ENCODE measurements at regions not wholly inside any gene's neighbourhood (a gene's known extent, or its start where the extent isn't known, plus 50 kb on each side); places are given as distances from the start of the nearest gene placed in this dataset.

GRCh38 chrX:57752866-57753265 is 72.8 kb upstream of the NLRP2B start:
- Histone ChIP-seq H2BK15ac (ENCODE audit: low read length) (no peak overlapping the region), H3K4me2 (ENCODE audit: insufficient read depth in 1 of 2, low read depth in 2 of 2, low read length in 2 of 2) (no peak overlapping the region), H2BK12ac (ENCODE audit: low read depth, low read length) (no peak overlapping the region), H3K4ac (replicated peaks; ENCODE audit: insufficient read length, low read depth, low read length) (no peak overlapping the region), H2AK5ac (ENCODE audit: low read depth, low read length) (no peak overlapping the region), H2BK20ac (ENCODE audit: low read length) (no peak overlapping the region), H3K23me2 (ENCODE audit: low read depth, low read length) (no peaks in the 10 kb centered on the region), H3K56ac (replicated peaks; ENCODE audit: insufficient read length, low read depth, low read length) (no peak overlapping the region), H3K9ac (replicated peaks in 1 of 4; ENCODE audit: extremely low read depth in 1 of 4, low read depth in 3 of 4, low read length in 3 of 4) (no peak overlapping the region), H3K79me1 (ENCODE audit: low read depth, low read length) (no peaks in the 10 kb centered on the region), H2BK120ac (replicated peaks; ENCODE audit: low read depth, low read length) (no peak overlapping the region), H3K27ac (ENCODE audit: low read depth, low read length) (no peak overlapping the region), H3K4me1 (replicated peaks in 1 of 4; ENCODE audit: control insufficient read depth in 3 of 4, insufficient read depth in 4 of 4, low read length in 3 of 4) (no peaks in the 10 kb centered on the region), H3K27me3 (replicated peaks in 1 of 4; ENCODE audit: control insufficient read depth in 3 of 4, extremely low read depth in 1 of 4, insufficient read depth in 3 of 4, low read length in 3 of 4) (no peaks in the 10 kb centered on the region), H3K23ac (ENCODE audit: insufficient read length) (no peak overlapping the region), H4K91ac (replicated peaks; ENCODE audit: insufficient read length, low read length) (no peak overlapping the region), H4K8ac (ENCODE audit: extremely low read depth, insufficient read depth, low read length) (no peak overlapping the region), H3K79me2 (ENCODE audit: control insufficient read depth in 1 of 2, insufficient read depth in 2 of 2, low read length in 2 of 2) (no peaks in the 10 kb centered on the region), H4K20me1 (replicated peaks in 1 of 2; ENCODE audit: control insufficient read depth in 1 of 2, insufficient read depth in 2 of 2, low read length in 2 of 2) (no peaks in the 10 kb centered on the region), H2AFZ (ENCODE audit: low read length) (no peak overlapping the region), H3K36me3 (ENCODE audit: control insufficient read depth in 2 of 4, insufficient read depth in 4 of 4, low read length in 3 of 4) (no peaks in the 10 kb centered on the region), H3K9me3 (ENCODE audit: insufficient read depth in 2 of 2, low read depth in 1 of 2, low read length in 1 of 2) (peaks cover 4 to 15% of the 10 kb centered on the region in 2 experiments; a peak in 2 of 4 replicates), H3K18ac (ENCODE audit: extremely low read depth, low read length) (no peak overlapping the region), H3K14ac (ENCODE audit: insufficient read length) (no peak overlapping the region), H2BK5ac (ENCODE audit: low read depth, low read length) (no peak overlapping the region), H3K4me3 (ENCODE audit: extremely low read depth in 1 of 4, insufficient read depth in 2 of 4, low read depth in 3 of 4, low read length in 4 of 4) (no peak overlapping the region), H4K5ac (ENCODE audit: insufficient read length, low read depth, low read length) (no peak overlapping the region)
- POLR2A ChIA-PET (ENCODE audit: partially characterized antibody) = no interaction called here
- WGBS, 2 experiments (ENCODE audit: extremely low coverage in 1 of 2, insufficient coverage in 1 of 2, insufficient read length in 1 of 2, insufficient replicate concordance in 2 of 2, low coverage in 1 of 2, low lambda C conversion rate in 2 of 2, missing lambda C conversion rate in 1 of 2) = 84% methylated on average over 2 of the region's 2 CpGs; no CpG with 5 or more reads in 1 of the 2 experiments
- CTCF ChIA-PET (ENCODE audit: partially characterized antibody) = interaction anchor here (1.0 kb wide), 1 partner anchor 16 kb away, joined by 3 read pairs; no protein-coding TSS in a partner anchor
- FAIRE-seq (no peak), DNase-seq (ENCODE audit: low read depth in 1 of 2, low spot score in 2 of 2) (peak in 1 of 2 experiments; percentile 41)
- TF ChIP-seq, protein P1, sequence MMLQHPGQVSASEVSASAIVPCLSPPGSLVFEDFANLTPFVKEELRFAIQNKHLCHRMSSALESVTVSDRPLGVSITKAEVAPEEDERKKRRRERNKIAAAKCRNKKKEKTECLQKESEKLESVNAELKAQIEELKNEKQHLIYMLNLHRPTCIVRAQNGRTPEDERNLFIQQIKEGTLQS (IDR thresholded peaks at IDR 0.05; ENCODE audit: insufficient read depth, low read depth, low read length) = no peak
- no peak for TF ChIP-seq TAF7 (optimal IDR thresholded peaks at IDR 0.05; ENCODE audit: borderline replicate concordance, low read depth, low read length)
- no peak for TF ChIP-seq KDM1A (IDR thresholded peaks at IDR 0.05; ENCODE audit: borderline replicate concordance, low read length)
- no peak for TF ChIP-seq CHD1 (IDR thresholded peaks at IDR 0.05; ENCODE audit: low read depth, low read length)
- TF ChIP-seq, protein P2, sequence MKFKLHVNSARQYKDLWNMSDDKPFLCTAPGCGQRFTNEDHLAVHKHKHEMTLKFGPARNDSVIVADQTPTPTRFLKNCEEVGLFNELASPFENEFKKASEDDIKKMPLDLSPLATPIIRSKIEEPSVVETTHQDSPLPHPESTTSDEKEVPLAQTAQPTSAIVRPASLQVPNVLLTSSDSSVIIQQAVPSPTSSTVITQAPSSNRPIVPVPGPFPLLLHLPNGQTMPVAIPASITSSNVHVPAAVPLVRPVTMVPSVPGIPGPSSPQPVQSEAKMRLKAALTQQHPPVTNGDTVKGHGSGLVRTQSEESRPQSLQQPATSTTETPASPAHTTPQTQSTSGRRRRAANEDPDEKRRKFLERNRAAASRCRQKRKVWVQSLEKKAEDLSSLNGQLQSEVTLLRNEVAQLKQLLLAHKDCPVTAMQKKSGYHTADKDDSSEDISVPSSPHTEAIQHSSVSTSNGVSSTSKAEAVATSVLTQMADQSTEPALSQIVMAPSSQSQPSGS (IDR thresholded peaks at IDR 0.05; ENCODE audit: low read length) = no peak
- TF ChIP-seq SP1 (IDR thresholded peaks at IDR 0.05; ENCODE audit: low read depth, low read length) = no peak
- no peak for TF ChIP-seq YY1 (IDR thresholded peaks at IDR 0.05; ENCODE audit: low read depth, low read length)
- no peak for TF ChIP-seq TAF1 (IDR thresholded peaks at IDR 0.05; ENCODE audit: low read depth, low read length)
- no peak for TF ChIP-seq TEAD4 (IDR thresholded peaks at IDR 0.05; ENCODE audit: low read depth, low read length)
